SH-SY5Y (cell line): ENCODE measurements at regions not wholly inside any gene's neighbourhood (a gene's known extent, or its start where the extent isn't known, plus 50 kb on each side); places are given as distances from the start of the nearest gene placed in this dataset.

Source experiments
- GATA2 ChIP-seq: IDR thresholded peaks from 2 replicates; pipeline ENCODE4 v1.6.1; 2011; ENCODE audit warnings: mild to moderate bottlenecking, low read depth, low read length
- GATA3 ChIP-seq: IDR thresholded peaks from 2 replicates; pipeline ENCODE4 v1.6.1; 2011; ENCODE audit warnings: low read depth, mild to moderate bottlenecking, low read length, moderate library complexity

DNA sequence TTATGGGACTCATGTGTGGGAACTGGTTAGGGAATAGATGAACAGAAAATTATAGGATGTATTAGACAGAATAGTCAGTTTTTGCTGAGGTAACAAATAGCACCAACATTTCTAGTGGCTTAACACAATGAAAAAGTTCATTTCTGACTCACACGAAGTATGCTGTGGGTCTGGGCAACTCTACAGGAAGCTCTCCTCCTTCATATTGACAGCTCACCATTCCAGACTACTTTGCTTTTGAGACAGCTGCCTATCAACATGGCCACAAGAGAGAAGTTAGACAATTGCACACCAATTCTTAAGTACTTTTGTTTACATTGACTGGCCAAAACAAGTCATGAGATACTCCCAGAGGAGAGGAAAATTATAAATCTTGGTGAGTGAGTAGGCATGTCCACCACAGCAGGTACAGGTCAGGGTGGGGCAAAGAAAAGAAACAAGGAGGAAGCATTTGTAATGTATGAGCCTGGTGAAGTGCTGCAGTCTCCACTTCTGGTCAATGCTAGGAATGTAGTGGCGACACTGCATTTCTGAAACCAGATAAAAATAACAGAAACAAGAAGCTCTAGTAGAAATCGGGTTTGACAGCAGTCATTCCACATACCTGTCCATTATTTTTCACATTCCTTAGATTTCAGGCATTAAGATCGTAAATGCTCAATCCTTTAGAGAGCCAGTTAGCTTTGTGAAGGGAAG is 141.6 kb downstream of the ICOS start:
- no peak for TF ChIP-seq GATA2
- no peak for TF ChIP-seq GATA3
